ENCODE measurements at regions not wholly inside any gene's neighbourhood (a gene's known extent, or its start where the extent isn't known, plus 50 kb on each side); places are given as distances from the start of the nearest gene placed in this dataset.
"Not testable (repeated sequence)": the region's sequence is repeated elsewhere in the genome, so short reads cannot be mapped to it uniquely, and the experiment has no call there.

- intact Hi-C loops (cut with DNase I; ENCODE audit: low total_unique reads), result no loop called here
- Histone ChIP-seq H3K27me3 (no peaks in the 10 kb centered on the region), H3K27ac (no peak overlapping the region), H3K9me3 (no peaks in the 10 kb centered on the region), H3K36me3 (no peaks in the 10 kb centered on the region), H3K4me1 (no peaks in the 10 kb centered on the region), H3K4me3 (no peak overlapping the region)
- no peak for TF ChIP-seq CTCF (IDR thresholded peaks at IDR 0.05)
- DNase-seq, result no peak
These were observed 107.4 kb downstream of the KLF5 start for GRCh38 chr13:73166204-73166603.

GRCh38 chr13:73162912-73163911, 104.4 kb downstream of the KLF5 start:
- Histone ChIP-seq H3K9me3 (no peaks in the 10 kb centered on the region), H3K4me1 (no peaks in the 10 kb centered on the region), H3K27me3 (no peaks in the 10 kb centered on the region), H3K27ac (no peak overlapping the region), H3K36me3 (no peaks in the 10 kb centered on the region), H3K4me3 (no peak overlapping the region)
- intact Hi-C loops (cut with DNase I; ENCODE audit: low total_unique reads), result no loop called here
- TF ChIP-seq CTCF (IDR thresholded peaks at IDR 0.05), result no peak
- DNase-seq, result no peak

GRCh38 chr13:73160371-73161031, 101.7 kb downstream of the KLF5 start:
- H3K27me3 ChIP-seq; DNase-seq; H3K4me3 ChIP-seq; H3K4me1 ChIP-seq; H3K9me3 ChIP-seq; intact Hi-C loops (cut with DNase I; ENCODE audit: low total_unique reads); H3K36me3 ChIP-seq; H3K27ac ChIP-seq: not testable (repeated sequence)

- TF ChIP-seq CTCF (IDR thresholded peaks at IDR 0.05), result no peak
- Histone ChIP-seq H3K4me3 (no peak overlapping the region), H3K4me1 (no peaks in the 10 kb centered on the region), H3K9me3 (no peaks in the 10 kb centered on the region), H3K27me3 (no peaks in the 10 kb centered on the region), H3K27ac (no peak overlapping the region), H3K36me3 (no peaks in the 10 kb centered on the region)
- no peak for DNase-seq
- intact Hi-C loops (cut with DNase I; ENCODE audit: low total_unique reads), result no loop called here
These were observed 100.0 kb downstream of the KLF5 start for GRCh38 chr13:73158851-73159250.

GRCh38 chr13:73157031-73157430, 98.2 kb downstream of the KLF5 start:
- H3K27ac ChIP-seq, result no peak overlapping the region
- DNase-seq, result no peak
- no peak for TF ChIP-seq CTCF (IDR thresholded peaks at IDR 0.05)
- H3K4me1 ChIP-seq, result no peaks in the 10 kb centered on the region
- no peaks in the 10 kb centered on the region for H3K9me3 ChIP-seq
- H3K27me3 ChIP-seq, result no peaks in the 10 kb centered on the region
- H3K36me3 ChIP-seq, result no peaks in the 10 kb centered on the region
- H3K4me3 ChIP-seq, result no peak overlapping the region
- intact Hi-C loops (cut with DNase I; ENCODE audit: low total_unique reads), result no loop called here

GRCh38 chr13:73146707-73147106, 87.9 kb downstream of the KLF5 start:
- Histone ChIP-seq H3K9me3 (no peaks in the 10 kb centered on the region), H3K27ac (no peak overlapping the region), H3K4me1 (no peaks in the 10 kb centered on the region), H3K27me3 (no peaks in the 10 kb centered on the region), H3K36me3 (no peaks in the 10 kb centered on the region), H3K4me3 (no peak overlapping the region)
- intact Hi-C loops (cut with DNase I; ENCODE audit: low total_unique reads), result no loop called here
- DNase-seq, result no peak
- TF ChIP-seq CTCF (IDR thresholded peaks at IDR 0.05), result no peak

Data from tibial artery (tissue), 4 donors.